Mesenchymal stem cell (in vitro differentiated cells and primary cell): ENCODE measurements at regions not wholly inside any gene's neighbourhood (a gene's known extent, or its start where the extent isn't known, plus 50 kb on each side); places are given as distances from the start of the nearest gene placed in this dataset.

ENCODE experiments used
- DNase-seq: peaks from one replicate; pipeline ENCODE4 v3.0.0-alpha.2; 2013
- H2AFZ ChIP-seq: one replicate; pipeline ENCODE4 v1.6.1; 2013; ENCODE audit warnings: low read depth, mild to moderate bottlenecking, control low read depth, inconsistent platforms, low read length, moderate library complexity
- H2AK5ac ChIP-seq: 2 replicates; pipeline ENCODE4 v1.6.1; 2013; ENCODE audit warnings: low read length, moderate library complexity, mild to moderate bottlenecking, inconsistent platforms; ENCODE audit not compliant: severe bottlenecking
- H2BK120ac ChIP-seq: one replicate; pipeline ENCODE4 v1.6.1; 2013; ENCODE audit warnings: low read depth, mild to moderate bottlenecking, inconsistent platforms, low read length, moderate library complexity
- H2BK12ac ChIP-seq, 2 experiments: one replicate each; pipeline ENCODE4 v1.6.1; 2013; ENCODE audit warnings: inconsistent platforms in 2 of 2, low read length in 2 of 2, mild to moderate bottlenecking in 2 of 2, moderate library complexity in 2 of 2, control low read depth in 1 of 2
- H2BK15ac ChIP-seq: one replicate; pipeline ENCODE4 v1.6.1; 2013; ENCODE audit warnings: mild to moderate bottlenecking, low read depth, inconsistent platforms; ENCODE audit not compliant: poor library complexity, severe bottlenecking
- H2BK5ac ChIP-seq: 2 replicates; pipeline ENCODE4 v1.6.1; 2013; ENCODE audit warnings: low read depth, mild to moderate bottlenecking, low read length, control low read depth, inconsistent platforms; ENCODE audit not compliant: poor library complexity, severe bottlenecking
- H3K14ac ChIP-seq, 2 experiments: one replicate each; pipeline ENCODE4 v1.6.1; 2013; ENCODE audit warnings: inconsistent platforms in 2 of 2, low read length in 2 of 2, control low read depth in 1 of 2, mild to moderate bottlenecking in 1 of 2, moderate library complexity in 1 of 2
- H3K18ac ChIP-seq, 2 experiments: one replicate each; pipeline ENCODE4 v1.6.1; 2013; ENCODE audit warnings: inconsistent platforms in 2 of 2, low read length in 2 of 2, control low read depth in 1 of 2, low read depth in 1 of 2, mild to moderate bottlenecking in 1 of 2
- H3K23ac ChIP-seq, 2 experiments: one replicate each; pipeline ENCODE4 v1.6.1; 2013; ENCODE audit warnings: inconsistent platforms in 2 of 2, low read length in 2 of 2, mild to moderate bottlenecking in 2 of 2, moderate library complexity in 2 of 2, control low read depth in 1 of 2
- H3K27ac ChIP-seq: 2 replicates; pipeline ENCODE4 v1.5.1; 2013; ENCODE audit warnings: mild to moderate bottlenecking, moderate library complexity, low read length, control low read depth, inconsistent platforms; ENCODE audit not compliant: poor library complexity, severe bottlenecking
- H3K27me3 ChIP-seq, 2 experiments: 2 replicates each; pipeline versions ENCODE4 v1.6.1 to v1.7.0; 2013; ENCODE audit warnings: low read length in 2 of 2, mild to moderate bottlenecking in 2 of 2, moderate library complexity in 2 of 2, control low read depth in 1 of 2, inconsistent platforms in 1 of 2; ENCODE audit not compliant: control insufficient read depth in 1 of 2, insufficient read depth in 1 of 2
- H3K36me3 ChIP-seq, 2 experiments: 2 replicates each; pipeline versions ENCODE4 v1.6.1 to v1.7.0; 2013; ENCODE audit warnings: low read length in 2 of 2, control low read depth in 1 of 2, inconsistent platforms in 1 of 2, low read depth in 1 of 2, mild to moderate bottlenecking in 1 of 2; ENCODE audit not compliant: insufficient read depth in 2 of 2, control insufficient read depth in 1 of 2
- H3K4ac ChIP-seq, 2 experiments: one replicate each; pipeline ENCODE4 v1.6.1; 2013; ENCODE audit warnings: inconsistent platforms in 2 of 2, low read length in 2 of 2, mild to moderate bottlenecking in 2 of 2, moderate library complexity in 2 of 2, control low read depth in 1 of 2, low read depth in 1 of 2
- H3K4me1 ChIP-seq: 2 replicates; pipeline ENCODE4 v1.6.1; 2013; ENCODE audit warnings: low read depth, low read length, control low read depth; ENCODE audit not compliant: control insufficient read depth, insufficient read depth
- H3K4me2 ChIP-seq: 2 replicates; pipeline ENCODE4 v1.6.1; 2013; ENCODE audit warnings: low read length, mild to moderate bottlenecking, inconsistent platforms; ENCODE audit not compliant: poor library complexity, severe bottlenecking
- H3K4me3 ChIP-seq, 2 experiments: 2 replicates each; pipeline versions ENCODE4 v1.5.1 to v1.7.0; 2013; ENCODE audit warnings: low read length in 2 of 2, mild to moderate bottlenecking in 2 of 2, control low read depth in 1 of 2, low read depth in 1 of 2; ENCODE audit not compliant: insufficient read depth in 1 of 2
- H3K79me1 ChIP-seq: replicated peaks from 2 replicates; pipeline ENCODE4 v1.6.1; 2013; ENCODE audit warnings: mild to moderate bottlenecking, control low read depth, low read length, inconsistent platforms; ENCODE audit not compliant: poor library complexity, severe bottlenecking
- H3K9ac ChIP-seq: 2 replicates; pipeline ENCODE4 v1.7.0; 2013; ENCODE audit warnings: mild to moderate bottlenecking, low read length, moderate library complexity
- H3K9me3 ChIP-seq: 2 replicates; pipeline ENCODE4 v1.7.0; 2013; ENCODE audit warnings: mild to moderate bottlenecking, low read length; ENCODE audit not compliant: control insufficient read depth
- H4K8ac ChIP-seq: one replicate; pipeline ENCODE4 v1.6.1; 2013; ENCODE audit warnings: inconsistent platforms, mild to moderate bottlenecking, low read length, moderate library complexity
- H4K91ac ChIP-seq: one replicate; pipeline ENCODE4 v1.6.1; 2013; ENCODE audit warnings: mild to moderate bottlenecking, low read length, inconsistent platforms
- WGBS: methylation state at CpG from one replicate; pipeline ENCODE4 v1.1.7; 2013; ENCODE audit warnings: mixed read lengths; 5-methylcytosine and 5-hydroxymethylcytosine counted together

- Histone ChIP-seq H3K9ac (no peak overlapping the region), H3K4me2 (no peak overlapping the region), H3K27me3 (no peaks in the 10 kb centered on the region), H3K23ac (no peak overlapping the region), H3K14ac (no peak overlapping the region), H2AFZ (no peak overlapping the region), H2BK15ac (no peak overlapping the region), H3K4me3 (no peak overlapping the region), H3K79me1 (no peaks in the 10 kb centered on the region), H2AK5ac (no peak overlapping the region), H2BK12ac (no peak overlapping the region), H3K4me1 (peaks cover 9% of the 10 kb centered on the region), H3K4ac (no peak overlapping the region), H4K91ac (no peak overlapping the region), H3K18ac (no peak overlapping the region), H3K27ac (peak overlapping the region; percentile 93), H2BK5ac (no peak overlapping the region), H2BK120ac (no peak overlapping the region), H3K9me3 (no peaks in the 10 kb centered on the region), H4K8ac (no peak overlapping the region), H3K36me3 (no peaks in the 10 kb centered on the region)
- DNase-seq: peak; percentile 34
- WGBS: no CpG with 5 or more reads among the region's 1 CpG
Measured at GRCh38 chr15:38844736-38845135, 280.1 kb upstream of the RASGRP1 start.

GRCh38 chr15:38846346-38846745 is 281.7 kb upstream of the RASGRP1 start:
- Histone ChIP-seq H2AFZ (no peak overlapping the region), H3K79me1 (no peaks in the 10 kb centered on the region), H4K91ac (no peak overlapping the region), H3K9me3 (no peaks in the 10 kb centered on the region), H3K4me1 (peaks cover 9% of the 10 kb centered on the region), H3K9ac (no peak overlapping the region), H3K23ac (no peak overlapping the region), H2AK5ac (no peak overlapping the region), H3K4me2 (no peak overlapping the region), H2BK12ac (no peak overlapping the region), H3K14ac (no peak overlapping the region), H3K18ac (no peak overlapping the region), H3K27me3 (no peaks in the 10 kb centered on the region), H3K36me3 (no peaks in the 10 kb centered on the region), H3K27ac (peak overlapping the region; percentile 2), H2BK5ac (no peak overlapping the region), H2BK120ac (no peak overlapping the region), H3K4me3 (no peak overlapping the region), H2BK15ac (no peak overlapping the region), H4K8ac (no peak overlapping the region), H3K4ac (no peak overlapping the region)
- 29% methylated on average over 1 of the region's 2 CpGs for WGBS
- no peak for DNase-seq

GRCh38 chr15:38847666-38848065 is 283.1 kb upstream of the RASGRP1 start:
- H4K91ac ChIP-seq: no peak overlapping the region
- no peak overlapping the region for H3K9ac ChIP-seq
- H3K4me1 ChIP-seq: peaks cover 9% of the 10 kb centered on the region
- H3K14ac ChIP-seq: no peak overlapping the region
- no peak overlapping the region for H3K23ac ChIP-seq
- 97% methylated on average over 5 of the region's 5 CpGs for WGBS
- no peaks in the 10 kb centered on the region for H3K79me1 ChIP-seq
- no peak overlapping the region for H2BK120ac ChIP-seq
- no peak overlapping the region for H3K4me3 ChIP-seq
- DNase-seq: no peak
- H3K4me2 ChIP-seq: no peak overlapping the region
- no peak overlapping the region for H4K8ac ChIP-seq
- no peaks in the 10 kb centered on the region for H3K36me3 ChIP-seq
- H2AFZ ChIP-seq: no peak overlapping the region
- no peak overlapping the region for H3K4ac ChIP-seq
- no peak overlapping the region for H3K18ac ChIP-seq
- H2BK15ac ChIP-seq: no peak overlapping the region
- H3K27ac ChIP-seq: no peak overlapping the region
- no peaks in the 10 kb centered on the region for H3K27me3 ChIP-seq
- H3K9me3 ChIP-seq: no peaks in the 10 kb centered on the region
- H2AK5ac ChIP-seq: peak overlapping the region; percentile 27
- H2BK5ac ChIP-seq: no peak overlapping the region
- no peak overlapping the region for H2BK12ac ChIP-seq

GRCh38 chr15:38849046-38849445 is 284.4 kb upstream of the RASGRP1 start:
- no peak for DNase-seq
- Histone ChIP-seq H2BK5ac (no peak overlapping the region), H3K9ac (no peak overlapping the region), H4K8ac (no peak overlapping the region), H2BK120ac (no peak overlapping the region), H3K23ac (no peak overlapping the region), H3K27ac (no peak overlapping the region), H3K18ac (no peak overlapping the region), H3K14ac (no peak overlapping the region), H3K4me2 (no peak overlapping the region), H3K36me3 (no peaks in the 10 kb centered on the region), H2AK5ac (no peak overlapping the region), H4K91ac (no peak overlapping the region), H2BK15ac (no peak overlapping the region), H3K27me3 (no peaks in the 10 kb centered on the region), H3K4me3 (no peak overlapping the region), H2AFZ (no peak overlapping the region), H3K9me3 (no peaks in the 10 kb centered on the region), H3K79me1 (no peaks in the 10 kb centered on the region), H3K4ac (no peak overlapping the region), H2BK12ac (no peak overlapping the region), H3K4me1 (peaks cover 7% of the 10 kb centered on the region)
- WGBS: 0% methylated on average over 1 of the region's 1 CpG
